ENCODE measurements at regions not wholly inside any gene's neighbourhood (a gene's known extent, or its start where the extent isn't known, plus 50 kb on each side); places are given as distances from the start of the nearest gene placed in this dataset.

DNA sequence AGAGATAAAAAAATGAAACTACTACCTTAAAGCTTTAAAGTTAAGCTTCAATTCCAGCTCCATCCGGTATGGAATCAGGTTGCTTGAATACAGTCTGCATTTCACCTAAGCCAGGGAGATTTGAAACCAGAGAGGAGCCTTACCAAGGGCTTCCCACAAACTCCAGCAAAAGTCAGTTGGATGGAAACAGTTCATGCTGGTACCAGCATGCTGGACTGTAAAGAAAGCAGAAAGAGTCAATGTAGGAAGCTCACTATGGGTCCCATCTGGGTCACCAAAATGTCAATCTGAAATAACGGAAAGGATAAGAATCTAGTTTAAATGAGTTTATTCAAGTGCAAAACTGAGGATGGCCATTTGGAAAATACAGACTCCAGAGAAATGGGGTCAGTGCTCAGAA lies 65.3 kb downstream of the CDO1 start:
- H3K4me3 ChIP-seq (ENCODE audit: low read depth in 2 of 2, low read length in 1 of 2): no peak overlapping the region
- H3K36me3 ChIP-seq (replicated peaks in 1 of 2; ENCODE audit: control insufficient read depth in 1 of 2, insufficient read depth in 2 of 2, low read length in 1 of 2): no peaks in the 10 kb centered on the region
- no peaks in the 10 kb centered on the region for H4K20me1 ChIP-seq (ENCODE audit: insufficient read depth)
- no peak overlapping the region for H2AFZ ChIP-seq (ENCODE audit: low read depth)
- no peak overlapping the region for H3K4me2 ChIP-seq
- H3K4me1 ChIP-seq (ENCODE audit: control insufficient read depth in 1 of 2, insufficient read depth in 2 of 2, low read depth in 1 of 2, low read length in 1 of 2): no peaks in the 10 kb centered on the region
- no peak for DNase-seq
- ChIA-PET POLR2A (no interaction called here), CTCF (no interaction called here)
- H3F3A ChIP-seq (replicated peaks; ENCODE audit: insufficient read depth): no peaks in the 10 kb centered on the region
- H3K27me3 ChIP-seq (ENCODE audit: insufficient read depth): no peaks in the 10 kb centered on the region
- H3K9me3 ChIP-seq: no peaks in the 10 kb centered on the region
- WGBS (ENCODE audit: low lambda C conversion rate): 17% methylated on average over 2 of the region's 2 CpGs
- H3K9me2 ChIP-seq: no peaks in the 10 kb centered on the region
- no peaks in the 10 kb centered on the region for H3K79me2 ChIP-seq (ENCODE audit: insufficient read depth)
- no peak overlapping the region for H3K27ac ChIP-seq (ENCODE audit: low read depth in 2 of 2, low read length in 1 of 2)
- no peak for TF ChIP-seq FOXM1 (IDR thresholded peaks at IDR 0.05; ENCODE audit: low read depth)
- no peak for TF ChIP-seq NRF1 (IDR thresholded peaks at IDR 0.05; ENCODE audit: low read depth, low read length)
- TF ChIP-seq POLR2AphosphoS5 (IDR thresholded peaks at IDR 0.05; ENCODE audit: low read depth, low read length): no peak
- TF ChIP-seq RXRA (IDR thresholded peaks at IDR 0.05; ENCODE audit: borderline replicate concordance, low read depth): no peak
- TF ChIP-seq RFX5 (IDR thresholded peaks at IDR 0.05; ENCODE audit: low read length): no peak
- no peak for TF ChIP-seq RAD21 (IDR thresholded peaks at IDR 0.05; ENCODE audit: low read length)
- no peak for TF ChIP-seq SIN3A (IDR thresholded peaks at IDR 0.05; ENCODE audit: borderline replicate concordance, low read depth, low read length)
- no peak for TF ChIP-seq ELF1 (IDR thresholded peaks at IDR 0.05)
- TF ChIP-seq FOXJ3 (CRISPR knock-in tag; IDR thresholded peaks at IDR 0.05): no peak
- no peak for TF ChIP-seq TCF12 (IDR thresholded peaks at IDR 0.05)
- TF ChIP-seq, protein P1, sequence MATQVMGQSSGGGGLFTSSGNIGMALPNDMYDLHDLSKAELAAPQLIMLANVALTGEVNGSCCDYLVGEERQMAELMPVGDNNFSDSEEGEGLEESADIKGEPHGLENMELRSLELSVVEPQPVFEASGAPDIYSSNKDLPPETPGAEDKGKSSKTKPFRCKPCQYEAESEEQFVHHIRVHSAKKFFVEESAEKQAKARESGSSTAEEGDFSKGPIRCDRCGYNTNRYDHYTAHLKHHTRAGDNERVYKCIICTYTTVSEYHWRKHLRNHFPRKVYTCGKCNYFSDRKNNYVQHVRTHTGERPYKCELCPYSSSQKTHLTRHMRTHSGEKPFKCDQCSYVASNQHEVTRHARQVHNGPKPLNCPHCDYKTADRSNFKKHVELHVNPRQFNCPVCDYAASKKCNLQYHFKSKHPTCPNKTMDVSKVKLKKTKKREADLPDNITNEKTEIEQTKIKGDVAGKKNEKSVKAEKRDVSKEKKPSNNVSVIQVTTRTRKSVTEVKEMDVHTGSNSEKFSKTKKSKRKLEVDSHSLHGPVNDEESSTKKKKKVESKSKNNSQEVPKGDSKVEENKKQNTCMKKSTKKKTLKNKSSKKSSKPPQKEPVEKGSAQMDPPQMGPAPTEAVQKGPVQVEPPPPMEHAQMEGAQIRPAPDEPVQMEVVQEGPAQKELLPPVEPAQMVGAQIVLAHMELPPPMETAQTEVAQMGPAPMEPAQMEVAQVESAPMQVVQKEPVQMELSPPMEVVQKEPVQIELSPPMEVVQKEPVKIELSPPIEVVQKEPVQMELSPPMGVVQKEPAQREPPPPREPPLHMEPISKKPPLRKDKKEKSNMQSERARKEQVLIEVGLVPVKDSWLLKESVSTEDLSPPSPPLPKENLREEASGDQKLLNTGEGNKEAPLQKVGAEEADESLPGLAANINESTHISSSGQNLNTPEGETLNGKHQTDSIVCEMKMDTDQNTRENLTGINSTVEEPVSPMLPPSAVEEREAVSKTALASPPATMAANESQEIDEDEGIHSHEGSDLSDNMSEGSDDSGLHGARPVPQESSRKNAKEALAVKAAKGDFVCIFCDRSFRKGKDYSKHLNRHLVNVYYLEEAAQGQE (IDR thresholded peaks at IDR 0.05; ENCODE audit: low read depth, low read length): no peak
- no peak for TF ChIP-seq EP300 (IDR thresholded peaks at IDR 0.05; ENCODE audit: borderline replicate concordance in 1 of 2, low read depth in 1 of 2, low read length in 1 of 2)
- TF ChIP-seq, protein P2, sequence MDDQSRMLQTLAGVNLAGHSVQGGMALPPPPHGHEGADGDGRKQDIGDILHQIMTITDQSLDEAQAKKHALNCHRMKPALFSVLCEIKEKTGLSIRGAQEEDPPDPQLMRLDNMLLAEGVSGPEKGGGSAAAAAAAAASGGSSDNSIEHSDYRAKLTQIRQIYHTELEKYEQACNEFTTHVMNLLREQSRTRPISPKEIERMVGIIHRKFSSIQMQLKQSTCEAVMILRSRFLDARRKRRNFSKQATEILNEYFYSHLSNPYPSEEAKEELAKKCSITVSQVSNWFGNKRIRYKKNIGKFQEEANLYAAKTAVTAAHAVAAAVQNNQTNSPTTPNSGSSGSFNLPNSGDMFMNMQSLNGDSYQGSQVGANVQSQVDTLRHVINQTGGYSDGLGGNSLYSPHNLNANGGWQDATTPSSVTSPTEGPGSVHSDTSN (IDR thresholded peaks at IDR 0.05): no peak
- no peak for TF ChIP-seq SMC3 (IDR thresholded peaks at IDR 0.05; ENCODE audit: low read depth, low read length)
- TF ChIP-seq, protein P3, sequence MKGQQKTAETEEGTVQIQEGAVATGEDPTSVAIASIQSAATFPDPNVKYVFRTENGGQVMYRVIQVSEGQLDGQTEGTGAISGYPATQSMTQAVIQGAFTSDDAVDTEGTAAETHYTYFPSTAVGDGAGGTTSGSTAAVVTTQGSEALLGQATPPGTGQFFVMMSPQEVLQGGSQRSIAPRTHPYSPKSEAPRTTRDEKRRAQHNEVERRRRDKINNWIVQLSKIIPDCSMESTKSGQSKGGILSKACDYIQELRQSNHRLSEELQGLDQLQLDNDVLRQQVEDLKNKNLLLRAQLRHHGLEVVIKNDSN (IDR thresholded peaks at IDR 0.05; ENCODE audit: borderline replicate concordance, low read depth): no peak
- no peak for TF ChIP-seq MXI1 (IDR thresholded peaks at IDR 0.05; ENCODE audit: low read depth, low read length)
- no peak overlapping the region for H3K9ac ChIP-seq
